D341Med (cell line): ENCODE measurements at regions not wholly inside any gene's neighbourhood (a gene's known extent, or its start where the extent isn't known, plus 50 kb on each side); places are given as distances from the start of the nearest gene placed in this dataset.
"Not testable (repeated sequence)": the region's sequence is repeated elsewhere in the genome, so short reads cannot be mapped to it uniquely, and the experiment has no call there.

ENCODE experiments used
- DNase-seq: peaks from one replicate; pipeline ENCODE4 v3.0.0; 2012; ENCODE audit warnings: low spot score

DNA sequence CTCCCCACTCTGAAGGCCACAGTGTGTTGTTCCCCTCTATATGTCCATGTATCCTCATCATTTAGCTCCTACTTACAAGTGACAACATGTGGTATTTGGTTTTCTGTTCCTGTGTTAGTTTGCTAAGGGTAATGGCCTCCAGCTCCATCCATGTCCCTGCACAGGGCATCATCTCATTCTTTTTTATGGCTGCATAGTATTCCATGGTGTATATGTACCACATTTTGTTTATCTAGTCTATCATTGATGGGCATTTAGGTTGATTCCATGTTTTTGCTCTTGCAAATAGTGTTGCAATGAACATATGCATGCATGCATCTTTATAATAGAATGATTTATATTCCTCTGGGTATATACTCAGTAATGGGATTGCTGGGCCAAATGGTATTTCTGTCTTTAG lies 135.8 kb upstream of the ELL2 start:
- DNase-seq: not testable (repeated sequence)

DNA sequence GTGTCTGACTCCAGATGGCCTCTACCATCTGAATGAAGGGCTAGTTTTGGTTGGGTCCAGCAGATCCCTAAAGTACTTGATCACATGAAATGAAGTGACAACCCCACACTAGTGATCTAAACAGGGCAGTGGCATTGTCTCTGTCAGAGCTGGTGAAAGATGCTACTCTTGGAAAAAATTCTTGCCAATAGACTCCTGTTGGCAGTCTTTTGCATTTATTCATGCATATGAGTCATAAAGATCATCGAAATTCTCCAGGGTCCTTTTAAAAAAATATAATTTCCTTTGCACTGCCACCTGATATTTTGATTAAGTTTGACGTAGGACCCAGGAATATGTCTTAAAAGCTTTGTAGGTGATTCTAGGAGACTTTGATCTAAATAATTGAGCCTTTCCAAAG lies 135.1 kb upstream of the ELL2 start:
- DNase-seq: no peak

DNA sequence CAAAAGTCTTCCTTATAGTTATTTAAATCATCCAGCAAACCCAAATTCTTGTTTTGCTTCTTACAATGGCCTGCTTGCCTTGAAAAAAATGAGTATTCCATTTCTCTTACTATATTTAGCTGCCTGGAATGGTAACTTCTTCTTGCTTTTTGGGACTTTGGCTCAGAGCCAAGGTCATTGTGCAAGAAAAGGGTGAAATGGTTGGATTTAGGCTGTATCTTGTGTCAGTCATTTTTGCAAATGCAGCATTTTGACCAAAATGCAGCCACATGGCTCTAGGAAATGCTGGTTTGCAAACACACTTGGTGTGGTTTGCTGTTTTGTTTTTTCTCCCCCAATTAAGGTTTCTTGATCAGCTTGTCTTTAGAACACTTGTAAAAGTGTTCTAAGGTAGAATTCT lies 133.3 kb upstream of the ELL2 start:
- DNase-seq: no peak

DNA sequence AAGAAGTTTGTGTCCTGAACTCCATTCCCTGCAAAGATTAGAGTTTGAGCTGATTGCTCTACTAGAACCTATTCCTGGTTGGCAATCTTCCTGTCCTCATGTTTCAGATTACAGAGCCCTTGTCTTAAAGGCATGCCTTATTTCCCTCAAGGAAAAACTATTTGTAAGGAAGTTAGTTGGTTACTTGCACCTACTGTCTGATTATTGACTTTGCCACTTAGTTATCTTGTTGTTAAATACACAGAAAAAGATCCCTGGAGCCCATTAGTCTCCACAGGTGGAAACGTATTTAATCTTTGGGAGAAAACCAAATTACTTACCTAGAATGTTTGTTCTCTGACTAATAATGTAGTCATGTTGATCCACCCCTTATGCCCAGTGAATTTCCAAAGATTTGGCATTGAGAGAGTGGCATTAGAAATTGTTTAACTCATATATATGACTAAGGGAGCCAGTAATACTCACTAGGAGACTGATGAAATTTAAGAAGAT lies 132.3 kb upstream of the ELL2 start:
- DNase-seq: no peak

DNA sequence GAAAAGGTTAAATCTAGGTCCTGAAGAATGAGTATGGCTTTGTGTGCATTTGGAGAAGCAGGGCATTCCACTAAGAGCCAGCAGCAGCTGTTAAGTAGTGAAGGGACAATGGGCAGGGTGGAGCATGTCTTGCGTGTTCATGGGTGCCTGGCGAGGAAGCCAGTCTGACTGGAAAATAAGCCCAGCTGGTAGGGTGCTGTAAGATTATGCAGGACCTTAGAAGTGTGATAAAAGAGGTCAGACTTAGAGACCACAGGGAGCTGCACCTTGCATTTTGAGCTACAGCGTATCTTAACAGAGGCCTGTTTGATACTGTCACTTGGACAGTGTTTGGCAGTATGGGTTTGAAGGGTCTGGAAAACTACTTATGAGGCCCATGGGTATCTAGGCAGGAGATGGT lies 131.7 kb upstream of the ELL2 start:
- no peak for DNase-seq

DNA sequence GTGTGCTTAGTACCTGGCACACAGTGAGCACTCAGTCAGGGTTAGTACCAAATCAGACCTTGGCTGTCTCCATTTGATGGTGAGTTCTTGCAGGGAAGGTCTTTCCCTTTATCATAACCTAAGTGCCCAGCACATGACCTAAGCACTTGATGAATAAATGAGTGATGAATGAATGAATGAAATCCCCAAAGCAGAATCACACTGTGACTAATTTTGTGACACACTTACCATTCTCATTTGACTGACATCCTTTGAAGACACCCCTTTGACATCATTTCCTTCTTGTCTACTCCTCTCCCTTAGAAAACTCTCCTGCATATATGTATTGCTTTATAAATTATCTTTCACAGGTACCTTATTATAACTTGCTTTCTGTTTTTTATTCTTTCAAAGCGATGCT lies 130.2 kb upstream of the ELL2 start:
- DNase-seq: no peak

DNA sequence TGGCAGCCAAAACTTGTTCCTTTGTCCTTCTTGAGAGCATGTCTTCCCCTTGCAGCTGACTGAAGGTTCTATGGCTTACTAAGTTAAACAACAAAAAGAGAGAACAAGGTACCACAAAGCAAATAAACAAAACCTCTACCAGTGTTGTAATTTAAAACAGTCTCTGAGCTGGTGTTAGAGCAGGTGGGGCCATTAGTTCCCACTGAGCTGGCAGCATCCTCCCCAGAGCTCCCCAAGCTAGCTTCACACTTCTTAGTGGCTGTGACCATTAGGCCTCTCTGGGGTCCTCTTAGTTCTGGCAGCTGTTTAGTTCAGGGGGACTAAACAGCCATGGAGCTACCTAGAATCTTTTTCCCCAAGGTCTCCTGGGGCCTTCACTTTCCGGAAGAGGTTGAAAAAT lies 128.6 kb upstream of the ELL2 start:
- no peak for DNase-seq

DNA sequence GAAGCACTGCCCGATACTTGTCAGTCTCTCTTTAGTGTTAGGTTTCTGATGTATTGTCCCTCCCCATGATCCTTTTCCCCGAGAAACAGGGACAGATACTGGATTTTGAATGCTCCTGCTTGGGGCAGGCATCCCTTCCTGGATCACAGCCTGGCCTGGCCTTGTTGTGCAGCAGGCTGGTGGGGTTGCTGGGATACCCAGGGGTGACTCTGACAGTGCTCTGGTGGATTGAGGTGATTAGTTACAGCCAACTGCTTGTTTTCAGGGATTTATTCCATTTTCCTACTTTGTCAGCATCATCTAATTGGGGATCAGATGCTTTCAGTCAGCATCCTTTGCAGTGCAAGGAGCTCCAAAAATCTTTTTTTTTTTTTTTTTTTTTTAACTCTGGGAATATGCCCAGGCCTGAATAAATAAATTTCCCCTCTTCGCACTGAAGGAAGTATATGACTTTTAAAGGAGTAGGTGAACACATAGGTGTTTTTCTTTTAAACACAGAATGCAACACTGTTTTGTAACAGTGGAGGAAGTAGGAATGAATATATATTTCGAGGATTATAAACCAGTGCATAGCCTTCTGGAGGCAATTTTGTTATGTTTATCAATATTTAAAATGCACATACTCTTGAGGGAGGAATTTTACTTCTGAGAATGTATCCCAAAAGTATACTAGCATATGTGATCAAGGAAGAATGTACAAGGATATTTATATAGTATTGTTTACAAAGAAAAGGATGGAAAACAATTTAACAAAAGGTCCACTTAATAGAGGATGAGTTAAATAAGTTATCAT lies 127.3 kb upstream of the ELL2 start:
- no peak for DNase-seq

DNA sequence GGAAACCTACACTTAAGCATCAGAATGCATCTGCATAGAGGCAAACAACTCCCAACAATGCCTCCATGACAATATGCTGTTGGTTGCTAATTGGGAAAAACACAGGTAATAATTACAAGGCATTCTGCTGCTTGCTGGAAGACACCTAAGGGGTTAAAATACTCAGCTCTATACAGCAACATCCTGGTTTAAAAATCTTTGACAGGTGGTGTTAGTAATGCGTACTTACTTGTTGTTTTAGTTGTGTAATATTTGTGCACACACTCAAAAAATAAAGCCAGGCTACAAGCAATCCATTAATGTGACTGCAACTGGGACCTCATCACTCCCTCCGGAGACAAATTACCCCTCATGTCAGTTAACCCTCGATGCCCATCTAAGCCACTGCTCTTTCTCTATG lies 126.3 kb upstream of the ELL2 start:
- no peak for DNase-seq

DNA sequence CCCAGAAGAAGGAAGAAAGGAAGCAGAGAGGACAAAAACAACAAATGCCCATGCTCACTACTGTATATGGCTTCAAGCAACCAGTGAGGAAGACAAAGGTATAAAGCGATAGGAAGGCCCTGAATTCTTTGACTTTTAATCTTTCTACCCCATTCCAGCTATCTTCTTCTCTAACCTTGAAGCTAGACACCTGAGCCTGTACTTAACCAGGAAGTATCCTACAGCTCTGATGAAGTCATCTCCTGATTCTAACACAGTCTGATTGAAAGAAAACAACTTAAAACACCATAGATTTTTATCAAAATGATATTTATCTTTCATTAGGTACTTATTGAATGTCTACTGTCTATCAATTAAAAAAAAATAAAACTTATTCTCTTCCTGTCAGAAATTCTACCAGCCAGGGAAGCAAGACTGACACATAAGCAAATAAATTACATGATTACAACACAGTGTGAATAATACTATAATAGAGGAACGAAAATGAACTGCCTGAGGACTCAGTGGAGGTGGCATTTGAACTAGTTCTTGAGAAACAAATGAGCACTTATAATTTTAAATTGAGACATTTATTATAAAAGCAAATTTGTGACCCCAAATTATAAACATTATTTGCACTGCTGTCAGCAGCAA lies 123.3 kb upstream of the ELL2 start:
- no peak for DNase-seq

DNA sequence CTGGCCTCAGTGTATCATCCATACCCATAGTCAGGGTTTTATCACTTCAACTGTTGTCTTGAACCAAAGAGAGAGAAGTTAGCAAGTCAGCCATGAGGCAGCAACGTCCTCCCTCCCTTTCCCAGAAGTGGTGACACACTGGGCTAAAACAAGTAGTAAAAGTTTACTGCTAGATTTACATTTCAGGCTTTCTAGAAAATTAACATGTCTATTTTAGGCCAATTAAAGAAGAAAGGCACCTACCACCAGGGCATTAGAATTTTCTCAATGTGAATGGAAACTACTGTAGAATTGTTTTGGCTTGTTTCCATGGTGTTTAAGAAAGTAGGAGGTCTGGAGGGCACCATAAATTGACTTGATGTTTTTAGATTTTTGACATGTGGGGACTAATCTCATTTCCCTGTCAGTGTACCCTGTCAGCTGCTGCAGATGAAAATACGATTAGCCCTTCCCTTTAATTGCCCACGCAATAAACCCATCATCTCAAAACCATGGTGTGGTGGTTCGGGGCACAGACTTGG lies 121.8 kb upstream of the ELL2 start:
- no peak for DNase-seq

DNA sequence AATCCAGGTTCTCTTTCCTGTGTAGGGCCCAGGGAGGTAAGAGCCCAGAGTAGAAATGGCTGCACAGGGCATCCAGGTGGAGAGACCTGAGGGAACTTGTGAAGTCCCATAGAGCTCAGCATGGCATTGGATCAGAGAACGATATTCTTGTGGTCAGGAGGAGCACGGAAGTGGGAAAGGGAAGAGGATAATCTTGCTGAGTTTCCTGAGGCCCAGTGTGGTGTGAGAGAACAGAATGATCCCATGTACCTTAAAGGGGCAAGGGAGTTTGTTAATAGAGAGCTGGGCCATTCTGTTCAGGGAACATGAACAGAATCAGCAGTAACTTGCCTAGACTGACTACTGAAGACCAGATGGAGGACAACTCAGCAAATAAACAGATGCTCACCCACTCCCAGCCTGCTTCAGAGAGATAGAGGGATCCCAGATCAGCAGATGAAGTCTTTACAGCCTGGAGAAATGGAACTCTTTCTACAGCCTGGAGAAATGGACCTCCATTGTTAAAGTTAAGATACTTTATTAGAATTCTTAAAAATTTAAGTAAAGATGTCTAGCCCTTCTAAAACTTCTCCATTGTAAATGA lies 119.7 kb upstream of the ELL2 start:
- DNase-seq: no peak

DNA sequence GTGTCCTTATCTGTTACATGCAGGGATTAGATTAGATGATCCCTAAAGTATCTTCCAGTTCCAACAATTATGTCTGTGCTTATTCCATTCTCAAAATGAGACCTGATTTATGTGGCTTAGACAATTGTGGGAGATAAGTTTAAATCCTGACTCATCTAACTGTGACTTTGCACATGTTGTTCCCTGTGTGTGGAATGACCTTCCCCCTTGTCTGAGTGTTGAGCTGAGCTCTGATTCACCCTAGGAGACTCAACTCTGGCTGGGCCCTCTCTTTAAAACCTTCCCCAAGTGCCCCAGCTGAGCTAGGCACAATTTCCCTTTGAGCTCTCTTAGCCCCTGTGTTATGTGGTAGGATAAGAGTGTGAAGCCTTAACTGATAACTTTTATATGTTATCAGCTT lies 118.9 kb upstream of the ELL2 start:
- no peak for DNase-seq

DNA sequence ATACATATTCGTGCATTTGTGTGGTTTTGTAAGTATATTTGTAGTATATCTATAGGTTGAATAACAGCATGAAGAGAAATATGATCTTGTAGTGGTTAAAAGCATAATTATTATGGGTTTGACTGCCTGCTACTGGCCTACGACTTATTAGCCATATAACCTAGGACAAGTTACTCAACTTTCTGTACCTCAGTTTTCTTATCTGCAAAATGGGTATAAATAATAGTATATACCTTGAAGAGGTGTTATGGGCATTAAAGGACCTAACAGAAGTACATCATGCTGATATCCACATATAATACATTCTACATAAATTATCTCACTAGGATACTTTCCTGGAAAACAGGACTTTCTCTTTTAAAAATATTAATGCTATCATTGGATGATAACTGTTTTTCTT lies 118.3 kb upstream of the ELL2 start:
- no peak for DNase-seq

DNA sequence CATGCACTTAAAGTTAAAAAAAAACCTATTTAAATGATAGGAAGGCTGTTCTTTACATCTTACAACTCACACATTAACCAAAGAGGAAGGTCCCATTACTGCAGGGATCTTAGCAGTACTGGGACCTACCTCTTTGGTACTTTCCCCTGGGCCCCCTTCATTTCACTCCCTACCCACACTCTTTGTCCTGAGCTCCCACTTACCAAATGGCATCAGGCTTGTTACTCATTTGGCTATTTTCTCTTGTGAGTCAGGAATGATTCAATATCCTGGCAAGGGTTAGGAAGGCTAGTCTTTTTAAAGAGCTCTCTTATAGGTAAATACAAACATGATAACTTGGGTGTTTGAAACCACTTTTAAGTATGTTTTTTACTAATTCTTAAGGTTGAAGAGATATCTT lies 117.4 kb upstream of the ELL2 start:
- no peak for DNase-seq

DNA sequence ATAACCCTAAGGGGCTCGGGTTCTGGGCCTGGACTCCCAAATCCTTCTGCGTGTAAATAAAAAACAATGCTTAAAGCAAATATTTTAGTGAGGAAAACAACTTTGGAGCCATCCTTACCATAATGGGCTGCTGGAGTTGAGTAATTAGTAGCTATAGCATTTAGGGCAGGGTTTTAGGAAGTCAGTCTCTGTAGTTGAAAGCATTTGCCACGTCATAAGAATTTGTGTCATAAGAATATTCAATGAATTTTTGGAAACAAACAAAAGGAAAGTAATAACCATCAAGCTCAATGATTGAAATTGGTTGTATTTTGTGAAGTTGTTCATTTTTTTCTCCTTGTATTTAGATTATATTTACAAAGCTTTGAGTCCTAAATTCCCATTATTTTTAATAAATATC lies 114.8 kb upstream of the ELL2 start:
- no peak for DNase-seq

DNA sequence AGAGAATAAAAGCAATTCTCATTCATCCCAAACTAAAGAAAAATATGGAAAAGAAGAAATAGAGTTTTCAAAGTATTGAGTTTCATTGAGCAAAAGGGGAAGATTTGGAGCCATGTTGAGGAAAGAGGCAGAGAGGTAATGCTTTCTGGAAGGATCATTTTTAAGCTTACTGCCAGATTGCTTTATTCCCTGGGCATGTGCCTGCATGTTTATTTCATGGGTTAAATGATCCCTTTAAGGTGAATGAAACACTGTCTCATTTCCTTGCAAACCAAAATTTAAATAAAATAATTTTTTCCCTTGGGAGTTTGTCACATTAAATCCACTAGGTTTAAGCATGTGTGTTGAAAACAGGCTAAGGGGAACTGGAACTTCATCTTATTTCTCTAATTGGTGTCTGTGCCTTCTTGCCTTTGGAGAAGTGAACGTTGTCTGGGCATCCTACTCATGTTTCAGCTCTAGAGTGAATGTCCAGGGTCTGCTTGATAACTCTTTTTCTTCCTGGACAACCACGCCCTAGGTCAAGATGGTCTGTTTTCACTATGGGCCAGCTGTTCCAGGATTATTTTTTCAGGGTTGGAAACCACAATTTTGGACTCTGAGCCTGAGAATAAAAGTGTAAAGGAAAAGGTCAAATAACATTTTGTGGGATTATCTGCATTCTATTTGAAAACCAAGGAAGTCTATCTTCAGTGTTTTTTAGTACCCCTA lies 114.1 kb upstream of the ELL2 start:
- no peak for DNase-seq

DNA sequence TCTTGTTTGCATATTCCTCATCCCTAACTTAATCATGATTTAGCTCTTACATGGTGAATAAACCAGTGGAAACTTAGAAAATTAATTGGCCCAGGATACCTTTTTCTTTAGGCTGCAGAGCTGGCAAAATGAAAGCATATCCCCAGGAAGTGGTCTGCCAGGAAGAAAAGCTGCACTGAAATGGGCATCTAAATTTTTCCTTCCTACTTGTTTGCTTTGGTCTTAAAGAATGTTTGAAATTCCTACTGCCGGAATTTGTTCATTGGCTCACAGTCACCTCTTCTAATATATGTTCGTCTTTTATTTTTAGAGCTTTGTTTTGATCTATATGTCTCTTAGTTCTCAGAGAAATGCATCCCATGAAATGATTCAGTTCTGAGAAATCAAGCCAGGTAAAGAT lies 113.2 kb upstream of the ELL2 start:
- DNase-seq: no peak

DNA sequence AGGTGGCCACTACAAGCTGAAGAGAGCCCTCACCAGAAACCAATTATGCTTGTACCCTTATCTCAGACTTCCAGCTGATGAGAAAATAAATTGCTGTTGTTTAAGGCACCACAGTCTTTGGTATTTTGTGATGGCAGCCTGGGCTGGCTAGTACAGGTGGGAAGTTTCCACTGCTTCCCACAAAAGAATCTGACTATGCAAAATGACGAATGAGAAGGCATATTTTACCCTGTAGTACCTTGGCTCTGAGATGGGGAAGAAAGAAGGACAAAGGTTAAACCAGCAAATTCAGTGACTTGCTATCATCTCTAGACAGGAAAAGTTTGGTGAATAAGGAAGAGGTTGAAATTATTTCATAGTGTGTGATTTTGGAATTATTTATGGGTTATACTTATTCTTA lies 112.8 kb upstream of the ELL2 start:
- no peak for DNase-seq

DNA sequence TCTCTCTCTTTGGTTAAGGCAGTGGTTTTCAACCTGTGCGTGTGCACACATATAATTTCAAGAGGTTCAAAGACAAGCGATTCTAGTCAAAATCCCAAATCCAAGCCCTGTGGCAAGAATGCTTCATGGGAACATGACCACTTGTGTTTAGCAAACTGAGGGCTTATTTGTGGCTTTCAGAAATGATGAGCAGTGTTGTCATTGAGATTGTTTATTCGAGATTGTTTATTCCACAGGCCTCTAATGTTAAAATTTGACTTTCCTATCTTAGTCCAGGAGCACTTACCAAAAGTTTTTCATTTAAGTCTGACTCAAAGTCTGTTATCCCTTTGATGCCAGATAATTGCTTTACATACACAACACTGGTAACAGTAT lies 111.1 kb upstream of the ELL2 start:
- DNase-seq: no peak

DNA sequence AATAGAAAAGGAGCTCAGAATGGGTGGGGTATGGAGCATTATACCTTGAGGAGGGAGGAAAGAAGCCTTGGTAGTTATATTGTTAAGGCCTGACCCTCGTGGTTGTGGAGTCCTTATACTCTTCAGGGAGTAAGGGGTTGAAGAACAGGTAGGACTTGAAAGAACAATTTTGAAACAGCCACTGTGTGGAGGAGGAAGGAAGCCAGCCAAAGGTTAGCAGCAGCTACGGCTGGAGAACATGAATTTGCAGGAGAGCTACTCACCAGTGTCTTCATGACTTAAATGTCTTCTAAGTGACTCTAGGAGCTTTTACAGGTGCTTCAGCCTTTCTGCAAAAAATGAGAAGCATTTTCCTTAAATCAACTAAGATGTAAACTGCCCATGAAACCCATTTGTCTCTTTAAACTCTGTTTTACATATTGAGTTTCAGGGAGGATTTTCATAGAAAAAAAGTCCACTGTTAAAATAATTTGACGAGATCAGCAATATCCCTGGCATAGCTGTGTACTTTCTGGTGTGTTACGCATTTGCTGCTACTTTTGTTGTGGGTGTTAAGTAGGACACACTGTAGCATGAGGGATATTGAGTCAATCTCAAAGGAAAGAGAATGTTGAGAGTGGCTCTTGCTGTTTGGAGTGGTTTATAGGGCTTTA lies 110.6 kb upstream of the ELL2 start:
- DNase-seq: no peak

DNA sequence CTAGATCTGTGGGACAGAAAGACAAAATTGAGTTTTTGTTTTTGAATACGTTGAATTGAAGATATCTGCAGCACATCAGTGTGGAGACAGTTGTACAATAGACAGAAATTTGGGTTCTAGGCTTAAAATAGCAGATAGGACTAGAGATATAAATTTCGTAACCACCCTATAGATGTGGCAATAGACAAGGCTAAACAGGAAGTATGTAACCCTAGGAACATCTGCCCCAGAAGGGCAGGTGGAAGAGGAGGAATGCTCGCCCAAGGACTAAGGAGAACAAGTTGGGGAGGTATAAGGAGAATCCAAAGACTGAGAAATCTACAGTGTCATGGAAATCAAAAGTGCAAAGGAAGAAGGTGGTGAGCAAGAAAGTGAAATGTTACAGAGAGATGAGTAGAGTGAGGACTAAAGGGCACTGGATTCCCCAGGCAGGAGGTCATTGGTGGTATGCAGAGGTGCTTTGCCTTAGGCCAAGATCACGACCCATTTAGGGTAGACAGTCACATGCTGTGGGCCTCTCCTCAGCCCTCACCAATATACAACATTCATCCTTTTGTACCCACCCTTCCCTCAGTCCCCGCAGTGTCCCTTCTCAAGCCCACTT lies 109.1 kb upstream of the ELL2 start:
- no peak for DNase-seq
